Skeletal muscle satellite cell (primary cell): ENCODE measurements at regions not wholly inside any gene's neighbourhood (a gene's known extent, or its start where the extent isn't known, plus 50 kb on each side); places are given as distances from the start of the nearest gene placed in this dataset.

ENCODE experiments used
- H3K27me3 ChIP-seq: 2 replicates; pipeline ENCODE4 v1.7.0; 2013; ENCODE audit warnings: low read length; ENCODE audit not compliant: control insufficient read depth, insufficient read depth
- H3K36me3 ChIP-seq: 2 replicates; pipeline ENCODE4 v1.7.0; 2013; ENCODE audit warnings: mild to moderate bottlenecking, control low read depth, low read length; ENCODE audit not compliant: insufficient read depth
- H3K4me1 ChIP-seq: 2 replicates; pipeline ENCODE4 v1.7.0; 2013; ENCODE audit warnings: low read length; ENCODE audit not compliant: control insufficient read depth, insufficient read depth
- H3K4me2 ChIP-seq: 2 replicates; pipeline ENCODE4 v1.7.0; 2013; ENCODE audit warnings: mild to moderate bottlenecking, low read length
- H3K4me3 ChIP-seq: 2 replicates; pipeline ENCODE4 v1.7.0; 2013; ENCODE audit warnings: low read length
- H3K9ac ChIP-seq: 2 replicates; pipeline ENCODE4 v1.7.0; 2013; ENCODE audit warnings: mild to moderate bottlenecking, low read depth, low read length, moderate library complexity
- H3K9me3 ChIP-seq: replicated peaks from 2 replicates; pipeline ENCODE4 v1.7.0; 2013; ENCODE audit warnings: mild to moderate bottlenecking, control low read depth, low read length

GRCh38 chr11:90779098-90779497 is 556.2 kb upstream of the CHORDC1 start:
- Histone ChIP-seq H3K4me2 (no peak overlapping the region), H3K4me1 (no peaks in the 10 kb centered on the region), H3K4me3 (no peak overlapping the region), H3K9me3 (no peaks in the 10 kb centered on the region), H3K36me3 (no peaks in the 10 kb centered on the region), H3K9ac (no peak overlapping the region), H3K27me3 (no peaks in the 10 kb centered on the region)

GRCh38 chr11:90775567-90776165 is 552.8 kb upstream of the CHORDC1 start:
- H3K4me2 ChIP-seq: no peak overlapping the region
- no peaks in the 10 kb centered on the region for H3K36me3 ChIP-seq
- no peaks in the 10 kb centered on the region for H3K4me1 ChIP-seq
- H3K9ac ChIP-seq: no peak overlapping the region
- H3K27me3 ChIP-seq: no peaks in the 10 kb centered on the region
- no peaks in the 10 kb centered on the region for H3K9me3 ChIP-seq
- H3K4me3 ChIP-seq: no peak overlapping the region

GRCh38 chr11:90774727-90775566 is 552.1 kb upstream of the CHORDC1 start:
- Histone ChIP-seq H3K9ac (no peak overlapping the region), H3K4me2 (no peak overlapping the region), H3K4me3 (no peak overlapping the region), H3K27me3 (no peaks in the 10 kb centered on the region), H3K4me1 (no peaks in the 10 kb centered on the region), H3K36me3 (no peaks in the 10 kb centered on the region), H3K9me3 (no peaks in the 10 kb centered on the region)

GRCh38 chr11:90770007-90770406 is 547.2 kb upstream of the CHORDC1 start:
- Histone ChIP-seq H3K4me1 (no peaks in the 10 kb centered on the region), H3K9me3 (no peaks in the 10 kb centered on the region)

GRCh38 chr11:90766121-90766520 is 543.3 kb upstream of the CHORDC1 start:
- Histone ChIP-seq H3K36me3 (no peaks in the 10 kb centered on the region), H3K4me3 (no peak overlapping the region), H3K4me1 (no peaks in the 10 kb centered on the region), H3K27me3 (no peaks in the 10 kb centered on the region), H3K9ac (no peak overlapping the region), H3K4me2 (no peak overlapping the region), H3K9me3 (no peaks in the 10 kb centered on the region)

More at GRCh38 chr11:90770007-90770406, 547.2 kb upstream of the CHORDC1 start:
- no peaks in the 10 kb centered on the region for H3K36me3 ChIP-seq
- no peaks in the 10 kb centered on the region for H3K27me3 ChIP-seq
- H3K4me2 ChIP-seq: no peak overlapping the region
- no peak overlapping the region for H3K9ac ChIP-seq
- no peak overlapping the region for H3K4me3 ChIP-seq

- no peak overlapping the region for H3K4me2 ChIP-seq
- H3K27me3 ChIP-seq: no peaks in the 10 kb centered on the region
- no peaks in the 10 kb centered on the region for H3K36me3 ChIP-seq
- H3K9me3 ChIP-seq: no peaks in the 10 kb centered on the region
- H3K9ac ChIP-seq: no peak overlapping the region
- H3K4me3 ChIP-seq: no peak overlapping the region
- no peaks in the 10 kb centered on the region for H3K4me1 ChIP-seq
These were observed 541.8 kb upstream of the CHORDC1 start for GRCh38 chr11:90764691-90765090.

- Histone ChIP-seq H3K4me3 (no peak overlapping the region), H3K9me3 (no peaks in the 10 kb centered on the region), H3K4me2 (no peak overlapping the region), H3K9ac (no peak overlapping the region), H3K4me1 (peaks cover 5% of the 10 kb centered on the region), H3K36me3 (no peaks in the 10 kb centered on the region), H3K27me3 (no peaks in the 10 kb centered on the region)
These were observed 535.1 kb upstream of the CHORDC1 start for GRCh38 chr11:90757849-90758494.

GRCh38 chr11:90756617-90757016 is 533.8 kb upstream of the CHORDC1 start:
- H3K9me3 ChIP-seq: no peaks in the 10 kb centered on the region
- H3K27me3 ChIP-seq: no peaks in the 10 kb centered on the region
- no peak overlapping the region for H3K4me2 ChIP-seq
- H3K4me3 ChIP-seq: no peak overlapping the region
- peaks cover 7% of the 10 kb centered on the region for H3K4me1 ChIP-seq
- no peak overlapping the region for H3K9ac ChIP-seq
- H3K36me3 ChIP-seq: no peaks in the 10 kb centered on the region

- peaks cover 7% of the 10 kb centered on the region for H3K4me1 ChIP-seq
- H3K27me3 ChIP-seq: no peaks in the 10 kb centered on the region
- H3K4me2 ChIP-seq: no peak overlapping the region
- no peaks in the 10 kb centered on the region for H3K9me3 ChIP-seq
- no peak overlapping the region for H3K4me3 ChIP-seq
- H3K36me3 ChIP-seq: no peaks in the 10 kb centered on the region
- H3K9ac ChIP-seq: no peak overlapping the region
These were observed 530.7 kb upstream of the CHORDC1 start for GRCh38 chr11:90753546-90753945.

- Histone ChIP-seq H3K9me3 (peaks cover 11% of the 10 kb centered on the region), H3K36me3 (no peaks in the 10 kb centered on the region), H3K4me1 (peaks cover 16% of the 10 kb centered on the region), H3K4me3 (no peak overlapping the region), H3K4me2 (peak overlapping the region; percentile 35), H3K27me3 (no peaks in the 10 kb centered on the region), H3K9ac (peak overlapping the region; percentile 55)
These were observed 524.2 kb upstream of the CHORDC1 start for GRCh38 chr11:90747057-90747456.

GRCh38 chr11:90744169-90744568 is 521.3 kb upstream of the CHORDC1 start:
- no peaks in the 10 kb centered on the region for H3K27me3 ChIP-seq
- H3K36me3 ChIP-seq: no peaks in the 10 kb centered on the region
- no peak overlapping the region for H3K9ac ChIP-seq
- H3K4me2 ChIP-seq: no peak overlapping the region
- peaks cover 16% of the 10 kb centered on the region for H3K4me1 ChIP-seq
- peaks cover 11% of the 10 kb centered on the region for H3K9me3 ChIP-seq
- no peak overlapping the region for H3K4me3 ChIP-seq
